NCI-H146 (cell line): ENCODE measurements at regions not wholly inside any gene's neighbourhood (a gene's known extent, or its start where the extent isn't known, plus 50 kb on each side); places are given as distances from the start of the nearest gene placed in this dataset.
A peak's percentile ranks its signal among the peaks of the same experiment; 100 is the strongest.
"Not testable (repeated sequence)": the region's sequence is repeated elsewhere in the genome, so short reads cannot be mapped to it uniquely, and the experiment has no call there.

Experiments used
- DNase-seq: peaks from one replicate; lab custom pipeline; 2025; lab: John Stamatoyannopoulos, UW

GRCh38 chr14:89743828-89744227 lies 210.7 kb downstream of the EFCAB11 start:
- DNase-seq = no peak

GRCh38 chr14:89740241-89740640 lies 214.3 kb downstream of the EFCAB11 start:
- DNase-seq = no peak

GRCh38 chr14:89736881-89737280 lies 217.6 kb downstream of the EFCAB11 start:
- no peak for DNase-seq

GRCh38 chr14:89731396-89731933 lies 223.1 kb downstream of the EFCAB11 start:
- no peak for DNase-seq

GRCh38 chr14:89730687-89731086 lies 223.8 kb downstream of the EFCAB11 start:
- no peak for DNase-seq

GRCh38 chr14:89728964-89729363 lies 225.6 kb downstream of the EFCAB11 start:
- no peak for DNase-seq

- not testable (repeated sequence) for DNase-seq
Measured at GRCh38 chr14:89726226-89726625, 228.3 kb downstream of the EFCAB11 start.

GRCh38 chr14:89724628-89724960 lies 229.9 kb downstream of the EFCAB11 start:
- no peak for DNase-seq

GRCh38 chr14:89723930-89724627 lies 230.5 kb downstream of the EFCAB11 start:
- no peak for DNase-seq

GRCh38 chr14:89721956-89722355 lies 232.6 kb downstream of the EFCAB11 start:
- no peak for DNase-seq

- DNase-seq = no peak
Measured at GRCh38 chr14:89720741-89721729, 233.5 kb downstream of the EFCAB11 start.

GRCh38 chr14:89720076-89720687 lies 234.3 kb downstream of the EFCAB11 start:
- DNase-seq = no peak

- DNase-seq = no peak
Measured at GRCh38 chr14:89719366-89720075, 235.0 kb downstream of the EFCAB11 start.

- no peak for DNase-seq
Measured at GRCh38 chr14:89708982-89709625, 245.4 kb downstream of the EFCAB11 start.

- no peak for DNase-seq
Measured at GRCh38 chr14:89707086-89707485, 247.4 kb downstream of the EFCAB11 start.

- DNase-seq = no peak
Measured at GRCh38 chr14:89702876-89703200, 251.7 kb downstream of the EFCAB11 start.

- DNase-seq = no peak
Measured at GRCh38 chr14:89702073-89702875, 252.3 kb downstream of the EFCAB11 start.

- peak; percentile 84 for DNase-seq
Measured at GRCh38 chr14:89701211-89702043, 253.1 kb downstream of the EFCAB11 start.

GRCh38 chr14:89700801-89701200 lies 253.7 kb downstream of the EFCAB11 start:
- DNase-seq = no peak

GRCh38 chr14:89699071-89699470 lies 255.5 kb downstream of the EFCAB11 start:
- no peak for DNase-seq
